ENCODE measurements at regions not wholly inside any gene's neighbourhood (a gene's known extent, or its start where the extent isn't known, plus 50 kb on each side); places are given as distances from the start of the nearest gene placed in this dataset.

DNA sequence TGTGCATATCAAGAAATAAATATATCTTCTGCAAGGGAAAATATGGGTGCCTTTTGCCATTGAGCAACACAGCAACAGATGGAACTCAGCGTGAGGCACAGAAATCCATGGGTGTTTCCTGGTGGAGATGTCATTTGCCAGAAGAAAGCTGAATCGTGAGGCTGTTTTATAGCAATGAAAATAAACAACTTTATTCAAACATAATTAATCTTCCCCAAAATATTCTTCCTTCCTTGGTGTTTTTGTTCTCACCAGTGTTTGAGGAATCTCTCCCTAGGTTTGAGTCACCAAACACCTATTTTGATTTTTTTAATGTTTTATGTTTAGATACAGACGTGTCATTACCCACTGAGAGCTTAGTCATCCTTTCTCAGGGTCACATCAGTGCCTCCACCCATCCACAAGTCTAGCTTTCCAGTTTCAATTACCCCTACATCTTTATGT, 65.8 kb upstream of the PAPPA start:
- TF ChIP-seq, protein P1, sequence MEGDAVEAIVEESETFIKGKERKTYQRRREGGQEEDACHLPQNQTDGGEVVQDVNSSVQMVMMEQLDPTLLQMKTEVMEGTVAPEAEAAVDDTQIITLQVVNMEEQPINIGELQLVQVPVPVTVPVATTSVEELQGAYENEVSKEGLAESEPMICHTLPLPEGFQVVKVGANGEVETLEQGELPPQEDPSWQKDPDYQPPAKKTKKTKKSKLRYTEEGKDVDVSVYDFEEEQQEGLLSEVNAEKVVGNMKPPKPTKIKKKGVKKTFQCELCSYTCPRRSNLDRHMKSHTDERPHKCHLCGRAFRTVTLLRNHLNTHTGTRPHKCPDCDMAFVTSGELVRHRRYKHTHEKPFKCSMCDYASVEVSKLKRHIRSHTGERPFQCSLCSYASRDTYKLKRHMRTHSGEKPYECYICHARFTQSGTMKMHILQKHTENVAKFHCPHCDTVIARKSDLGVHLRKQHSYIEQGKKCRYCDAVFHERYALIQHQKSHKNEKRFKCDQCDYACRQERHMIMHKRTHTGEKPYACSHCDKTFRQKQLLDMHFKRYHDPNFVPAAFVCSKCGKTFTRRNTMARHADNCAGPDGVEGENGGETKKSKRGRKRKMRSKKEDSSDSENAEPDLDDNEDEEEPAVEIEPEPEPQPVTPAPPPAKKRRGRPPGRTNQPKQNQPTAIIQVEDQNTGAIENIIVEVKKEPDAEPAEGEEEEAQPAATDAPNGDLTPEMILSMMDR (IDR thresholded peaks at IDR 0.05; ENCODE audit: poor library complexity) = no peak
- TF ChIP-seq EZH2phosphoT487 (IDR thresholded peaks at IDR 0.05; ENCODE audit: low read depth, severe bottlenecking, unreplicated experiment) = no peak
